ENCODE measurements at regions not wholly inside any gene's neighbourhood (a gene's known extent, or its start where the extent isn't known, plus 50 kb on each side); places are given as distances from the start of the nearest gene placed in this dataset.

DNA sequence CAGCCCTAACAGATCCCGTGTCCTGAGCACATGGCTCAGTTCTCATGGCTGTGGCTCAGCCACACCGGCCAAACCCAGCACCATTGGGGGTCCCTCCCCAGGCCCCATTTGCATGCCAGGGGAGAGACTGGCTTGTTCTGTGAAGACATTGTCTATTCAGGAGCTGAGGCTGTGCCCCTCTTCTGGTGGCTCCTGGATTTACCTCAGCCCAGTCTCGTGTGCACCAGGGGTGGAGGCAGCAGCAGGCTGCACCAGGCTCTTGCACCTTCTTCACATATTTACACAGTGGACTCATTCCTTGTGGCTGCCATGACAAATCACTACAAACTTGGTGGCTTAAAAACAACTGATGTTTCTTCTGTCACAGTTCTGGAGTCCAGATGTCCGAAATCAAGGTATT is 92.4 kb upstream of the ITGA6 start:
- H3K27me3 ChIP-seq (ENCODE audit: control insufficient read depth in 2 of 2, insufficient read depth in 2 of 2, low read length in 2 of 2) = no peaks in the 10 kb centered on the region
- no peak for DNase-seq
- H3K36me3 Mint-ChIP-seq = no peaks in the 10 kb centered on the region
- H3K4me3 Mint-ChIP-seq = no peak overlapping the region
- no peaks in the 10 kb centered on the region for H3K9me3 ChIP-seq (replicated peaks in 1 of 2; ENCODE audit: control insufficient read depth in 1 of 2, insufficient read depth in 1 of 2, low read length in 2 of 2)
- no peak overlapping the region for H3K9ac ChIP-seq (ENCODE audit: insufficient read depth, low read length, poor library complexity, severe bottlenecking)
- H3K79me2 ChIP-seq (ENCODE audit: insufficient read depth, low read length) = no peaks in the 10 kb centered on the region
- WGBS (ENCODE audit: insufficient coverage) = 93% methylated on average over 4 of the region's 4 CpGs
- intact Hi-C loops (cut with micrococcal nuclease) = no loop called here
- no peak overlapping the region for H2AFZ ChIP-seq (ENCODE audit: insufficient read depth, low read depth, low read length, poor library complexity, severe bottlenecking)
- TF ChIP-seq, protein P1, sequence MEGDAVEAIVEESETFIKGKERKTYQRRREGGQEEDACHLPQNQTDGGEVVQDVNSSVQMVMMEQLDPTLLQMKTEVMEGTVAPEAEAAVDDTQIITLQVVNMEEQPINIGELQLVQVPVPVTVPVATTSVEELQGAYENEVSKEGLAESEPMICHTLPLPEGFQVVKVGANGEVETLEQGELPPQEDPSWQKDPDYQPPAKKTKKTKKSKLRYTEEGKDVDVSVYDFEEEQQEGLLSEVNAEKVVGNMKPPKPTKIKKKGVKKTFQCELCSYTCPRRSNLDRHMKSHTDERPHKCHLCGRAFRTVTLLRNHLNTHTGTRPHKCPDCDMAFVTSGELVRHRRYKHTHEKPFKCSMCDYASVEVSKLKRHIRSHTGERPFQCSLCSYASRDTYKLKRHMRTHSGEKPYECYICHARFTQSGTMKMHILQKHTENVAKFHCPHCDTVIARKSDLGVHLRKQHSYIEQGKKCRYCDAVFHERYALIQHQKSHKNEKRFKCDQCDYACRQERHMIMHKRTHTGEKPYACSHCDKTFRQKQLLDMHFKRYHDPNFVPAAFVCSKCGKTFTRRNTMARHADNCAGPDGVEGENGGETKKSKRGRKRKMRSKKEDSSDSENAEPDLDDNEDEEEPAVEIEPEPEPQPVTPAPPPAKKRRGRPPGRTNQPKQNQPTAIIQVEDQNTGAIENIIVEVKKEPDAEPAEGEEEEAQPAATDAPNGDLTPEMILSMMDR (IDR thresholded peaks at IDR 0.05) = no peak
- H3K27ac Mint-ChIP-seq = peak overlapping the region in 1 of 7 donors; percentile 51
- H3K36me3 ChIP-seq (replicated peaks in 1 of 2; ENCODE audit: control insufficient read depth in 1 of 2, insufficient read depth in 2 of 2, low read length in 2 of 2) = no peaks in the 10 kb centered on the region
- peaks cover 11 to 13% of the 10 kb centered on the region in 2 donors for H3K4me1 ChIP-seq (ENCODE audit: control insufficient read depth in 1 of 2, insufficient read depth in 2 of 2, low read length in 2 of 2)
- H3K4me2 ChIP-seq (replicated peaks; ENCODE audit: extremely low read depth, low read length, poor library complexity, severe bottlenecking) = no peak overlapping the region
- peaks cover 18% of the 10 kb centered on the region for H3K4me1 Mint-ChIP-seq
- no peaks in the 10 kb centered on the region for H4K20me1 ChIP-seq (ENCODE audit: insufficient read depth, low read length)
- H3K4me3 ChIP-seq (replicated peaks in 1 of 3; ENCODE audit: low read depth in 2 of 3, low read length in 3 of 3) = no peak overlapping the region
- H3K9me3 Mint-ChIP-seq = peaks cover 0 to 1% (median 0%) of the 10 kb centered on the region in 7 donors
- H3K27me3 Mint-ChIP-seq (ENCODE audit: low read depth in 3 of 3) = peaks cover 0 to 7% (median 0%) of the 10 kb centered on the region in 3 donors
- H3K27ac ChIP-seq (ENCODE audit: low read depth in 1 of 2, low read length in 2 of 2) = no peak overlapping the region

DNA sequence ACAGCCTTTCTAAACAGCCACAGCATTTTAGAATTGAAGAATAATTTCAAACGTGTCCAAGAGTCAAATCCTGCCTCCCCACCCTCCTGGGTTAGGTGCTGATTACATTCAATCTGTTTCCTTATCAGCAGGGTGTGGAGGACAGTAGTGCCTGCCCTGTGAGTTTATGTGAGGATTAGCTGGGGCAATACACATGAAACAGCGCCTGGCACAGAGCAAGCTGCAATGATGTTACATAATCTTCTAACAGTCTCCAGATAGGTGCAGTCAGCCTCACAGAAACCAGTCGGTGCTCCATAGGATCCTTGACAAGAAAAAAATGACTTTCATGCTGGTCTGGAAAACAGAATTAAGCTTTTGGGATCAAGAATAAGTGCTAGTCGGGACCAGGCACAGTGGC is 91.7 kb upstream of the ITGA6 start:
- H3K9ac ChIP-seq (ENCODE audit: insufficient read depth, low read length, poor library complexity, severe bottlenecking) = no peak overlapping the region
- no peaks in the 10 kb centered on the region for H4K20me1 ChIP-seq (ENCODE audit: insufficient read depth, low read length)
- H3K4me1 ChIP-seq (ENCODE audit: control insufficient read depth in 1 of 2, insufficient read depth in 2 of 2, low read length in 2 of 2) = peaks cover 12 to 15% of the 10 kb centered on the region in 2 donors
- no peaks in the 10 kb centered on the region for H3K9me3 ChIP-seq (replicated peaks in 1 of 2; ENCODE audit: control insufficient read depth in 1 of 2, insufficient read depth in 1 of 2, low read length in 2 of 2)
- TF ChIP-seq, protein P1 (IDR thresholded peaks at IDR 0.05) = no peak
- no peak overlapping the region for H3K27ac ChIP-seq (ENCODE audit: low read depth in 1 of 2, low read length in 2 of 2)
- H3K27me3 Mint-ChIP-seq (ENCODE audit: low read depth in 3 of 3) = peaks cover 0 to 7% (median 0%) of the 10 kb centered on the region in 3 donors
- no peaks in the 10 kb centered on the region for H3K9me3 Mint-ChIP-seq
- H3K27ac Mint-ChIP-seq = no peak overlapping the region
- no peaks in the 10 kb centered on the region for H3K36me3 ChIP-seq (replicated peaks in 1 of 2; ENCODE audit: control insufficient read depth in 1 of 2, insufficient read depth in 2 of 2, low read length in 2 of 2)
- intact Hi-C loops (cut with micrococcal nuclease) = no loop called here
- H3K4me3 Mint-ChIP-seq = no peak overlapping the region
- DNase-seq = no peak
- no peaks in the 10 kb centered on the region for H3K79me2 ChIP-seq (ENCODE audit: insufficient read depth, low read length)
- H3K4me3 ChIP-seq (replicated peaks in 1 of 3; ENCODE audit: low read depth in 2 of 3, low read length in 3 of 3) = no peak overlapping the region
- no peak overlapping the region for H3K4me2 ChIP-seq (replicated peaks; ENCODE audit: extremely low read depth, low read length, poor library complexity, severe bottlenecking)
- no peak overlapping the region for H2AFZ ChIP-seq (ENCODE audit: insufficient read depth, low read depth, low read length, poor library complexity, severe bottlenecking)
- peaks cover 20% of the 10 kb centered on the region for H3K4me1 Mint-ChIP-seq
- 36% methylated on average over 3 of the region's 4 CpGs for WGBS (ENCODE audit: insufficient coverage)
- H3K27me3 ChIP-seq (ENCODE audit: control insufficient read depth in 2 of 2, insufficient read depth in 2 of 2, low read length in 2 of 2) = no peaks in the 10 kb centered on the region
- no peaks in the 10 kb centered on the region for H3K36me3 Mint-ChIP-seq
